Ovary (tissue), 3 donors: ENCODE measurements at regions not wholly inside any gene's neighbourhood (a gene's known extent, or its start where the extent isn't known, plus 50 kb on each side); places are given as distances from the start of the nearest gene placed in this dataset.

ENCODE experiments used
- CTCF ChIP-seq, 3 donors: fragments of 450-650 bp in 2 of 3; fragments of 200-600 bp in 1 of 3; IDR thresholded peaks; one replicate each; pipeline versions ENCODE4 v1.5.1 to v1.8.0; 2016 to 2022; ENCODE audit warnings: antibody characterized with exemption in 3 of 3, mild to moderate bottlenecking in 1 of 3
- EP300 ChIP-seq: sonication (generic); formaldehyde crosslinking; IDR thresholded peaks from one replicate; pipeline ENCODE4 v1.6.1; 2017; ENCODE audit warnings: antibody characterized with exemption
- POLR2A ChIP-seq: fragments of 450-650 bp; IDR thresholded peaks from one replicate; pipeline ENCODE4 v1.6.1; 2017; ENCODE audit warnings: antibody characterized with exemption, mild to moderate bottlenecking, moderate library complexity
- donor health status: DM: no; HTN: no; CAD: no.

GRCh38 chr3:39559543-39559942, 92.1 kb downstream of the MOBP start:
- no peak for TF ChIP-seq CTCF (IDR thresholded peaks at IDR 0.05)
- no peak for TF ChIP-seq POLR2A
- TF ChIP-seq EP300: no peak
